Loucy (cell line): ENCODE measurements at regions not wholly inside any gene's neighbourhood (a gene's known extent, or its start where the extent isn't known, plus 50 kb on each side); places are given as distances from the start of the nearest gene placed in this dataset.

ENCODE experiments used
- CTCF ChIP-seq: fragments of 200-600 bp; sonication (generic); conservative IDR thresholded peaks from 2 replicates; pipeline ENCODE4 v1.5.1; 2014; ENCODE audit warnings: mild to moderate bottlenecking, antibody characterized with exemption, low read length
- EZH2phosphoT487 ChIP-seq: fragments of 200-600 bp; IDR thresholded peaks from 2 replicates; pipeline ENCODE4 v1.6.1; 2018; ENCODE audit warnings: antibody characterized with exemption, mild to moderate bottlenecking, moderate library complexity, borderline replicate concordance

- no peak for TF ChIP-seq EZH2phosphoT487
- TF ChIP-seq CTCF: no peak
These were observed 257.7 kb upstream of the CDYL start for GRCh38 chr6:4518506-4518905.
